TTC549 (cell line): ENCODE measurements at regions not wholly inside any gene's neighbourhood (a gene's known extent, or its start where the extent isn't known, plus 50 kb on each side); places are given as distances from the start of the nearest gene placed in this dataset.
"Not testable (repeated sequence)": the region's sequence is repeated elsewhere in the genome, so short reads cannot be mapped to it uniquely, and the experiment has no call there.

Experiments
- FAIRE-seq: peaks from 2 replicates; lab custom pipeline; 2012; peaks lifted over from hg19 to GRCh38; lab: Jason Lieb, UNC

GRCh38 chr1:60849401-60849800 lies 233.0 kb upstream of the NFIA start:
- FAIRE-seq = no peak

GRCh38 chr1:60848583-60849188 lies 233.7 kb upstream of the NFIA start:
- peak; percentile 80 for FAIRE-seq

- no peak for FAIRE-seq
These were observed 234.3 kb upstream of the NFIA start for GRCh38 chr1:60847855-60848582.

DNA sequence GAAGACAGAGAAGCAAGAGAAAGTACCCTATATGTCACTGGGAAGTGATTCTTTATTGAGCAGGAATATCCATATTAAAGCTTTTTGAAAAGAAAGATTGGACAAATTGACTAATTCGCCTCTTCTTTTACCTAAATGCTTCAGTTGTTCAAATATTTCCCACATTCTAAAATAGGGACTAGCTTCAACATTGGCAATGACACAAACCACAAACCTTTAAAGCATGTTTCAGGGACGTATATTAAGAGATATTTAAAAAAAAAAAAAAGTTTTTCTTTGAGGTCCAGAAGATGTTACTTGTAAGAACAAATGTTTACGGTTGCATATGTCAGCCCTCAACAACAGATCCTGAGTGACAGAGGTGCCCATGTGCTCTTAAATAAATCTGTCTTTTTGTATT lies 235.0 kb upstream of the NFIA start:
- no peak for FAIRE-seq

- FAIRE-seq = not testable (repeated sequence)
These were observed 236.7 kb upstream of the NFIA start for GRCh38 chr1:60845659-60846058.

GRCh38 chr1:60842304-60842703 lies 240.1 kb upstream of the NFIA start:
- FAIRE-seq = no peak

- no peak for FAIRE-seq
These were observed 241.0 kb upstream of the NFIA start for GRCh38 chr1:60841116-60842046.

DNA sequence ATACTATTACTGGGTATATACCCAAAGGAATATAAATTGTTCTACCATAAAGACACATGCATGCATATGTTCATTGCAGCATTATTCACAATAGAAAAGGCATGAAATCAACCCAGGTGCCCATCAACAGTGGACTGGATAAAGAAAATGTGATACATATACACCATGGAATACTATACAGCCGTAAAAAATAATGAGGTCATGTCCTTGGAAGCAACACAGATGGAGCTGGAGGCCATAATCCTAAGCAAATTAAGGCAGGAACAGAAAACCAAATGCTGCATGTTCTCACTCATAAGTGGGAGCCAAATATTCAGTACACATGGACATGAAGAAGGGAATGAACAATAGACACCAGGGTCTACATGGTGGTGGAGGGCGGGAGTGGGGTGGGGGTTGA lies 241.9 kb upstream of the NFIA start:
- FAIRE-seq = not testable (repeated sequence)

DNA sequence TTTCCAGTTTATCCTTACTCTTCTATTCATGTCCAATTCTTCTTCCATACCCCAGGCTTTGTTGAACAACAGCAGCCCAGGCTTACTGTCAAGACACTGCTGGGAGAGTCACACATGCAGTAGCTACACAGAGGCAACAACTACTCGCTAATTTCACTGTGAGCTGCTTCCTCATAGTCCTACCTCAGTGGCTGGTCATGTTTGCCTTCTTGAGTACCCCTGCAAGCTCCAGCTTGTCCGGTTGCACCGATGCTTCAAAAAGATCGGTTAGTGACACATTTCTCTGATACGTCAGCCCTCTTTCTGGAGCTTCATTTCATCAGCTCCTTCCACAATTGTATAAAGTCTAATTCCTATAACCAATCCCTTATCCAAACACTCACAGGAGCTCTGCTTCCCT lies 246.7 kb upstream of the NFIA start:
- FAIRE-seq = no peak

- no peak for FAIRE-seq
These were observed 249.2 kb upstream of the NFIA start for GRCh38 chr1:60833173-60833572.

- FAIRE-seq = no peak
These were observed 250.0 kb upstream of the NFIA start for GRCh38 chr1:60832367-60832766.

- no peak for FAIRE-seq
These were observed 250.6 kb upstream of the NFIA start for GRCh38 chr1:60831780-60832179.

DNA sequence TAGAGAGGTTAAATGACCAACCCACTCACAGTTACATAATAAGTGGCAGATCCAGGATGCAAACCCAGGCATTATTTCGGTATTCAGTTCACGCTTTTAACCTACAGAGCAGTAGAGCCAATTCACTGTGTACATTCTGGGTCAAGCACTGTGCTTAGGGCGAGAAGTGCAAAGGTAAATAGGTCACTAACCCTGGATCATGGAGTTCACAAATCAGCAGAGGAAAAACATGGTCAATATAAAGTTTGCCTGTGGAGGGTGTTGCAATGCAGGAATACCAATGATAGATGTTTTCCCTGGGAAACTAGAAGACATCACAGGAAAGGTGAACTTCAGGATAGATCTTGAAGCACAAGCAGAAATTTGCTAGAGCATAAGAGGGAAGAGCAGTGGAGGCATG lies 253.4 kb upstream of the NFIA start:
- FAIRE-seq = no peak

DNA sequence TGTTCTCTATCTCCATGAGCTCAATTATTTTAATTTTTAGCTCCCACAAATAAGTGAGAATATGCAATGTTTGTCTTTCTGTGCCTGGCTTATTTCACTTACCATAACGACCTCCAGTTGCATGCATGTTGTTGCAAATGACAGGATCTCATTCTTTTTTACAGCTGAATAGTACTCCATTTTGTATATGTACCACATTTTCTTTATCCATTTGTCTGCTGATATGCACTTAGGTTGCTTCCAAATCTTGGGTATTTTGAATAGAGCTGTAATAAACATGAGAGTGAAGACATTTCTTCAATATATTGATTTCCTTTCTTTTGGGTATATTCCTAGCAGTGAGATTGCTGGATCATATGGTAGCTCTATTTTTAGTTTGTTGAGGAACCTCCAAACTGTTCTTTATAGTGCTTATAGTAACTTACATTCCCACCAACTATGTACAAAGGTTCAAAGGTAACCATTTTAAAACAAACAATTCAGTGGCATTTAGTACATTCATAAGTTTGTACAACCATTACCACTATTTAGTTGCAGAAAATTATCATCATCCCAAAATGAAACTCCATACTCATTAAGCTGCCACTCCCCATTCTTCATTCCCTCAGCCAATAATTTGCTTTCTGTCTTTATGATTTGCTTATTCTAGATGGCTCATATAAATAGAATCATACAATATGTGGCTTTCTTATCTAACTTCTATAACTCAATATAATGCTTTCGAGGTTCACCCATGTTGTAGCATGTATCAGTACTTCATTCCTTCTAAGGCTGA lies 255.9 kb upstream of the NFIA start:
- FAIRE-seq = no peak

GRCh38 chr1:60825593-60825992 lies 256.8 kb upstream of the NFIA start:
- no peak for FAIRE-seq

DNA sequence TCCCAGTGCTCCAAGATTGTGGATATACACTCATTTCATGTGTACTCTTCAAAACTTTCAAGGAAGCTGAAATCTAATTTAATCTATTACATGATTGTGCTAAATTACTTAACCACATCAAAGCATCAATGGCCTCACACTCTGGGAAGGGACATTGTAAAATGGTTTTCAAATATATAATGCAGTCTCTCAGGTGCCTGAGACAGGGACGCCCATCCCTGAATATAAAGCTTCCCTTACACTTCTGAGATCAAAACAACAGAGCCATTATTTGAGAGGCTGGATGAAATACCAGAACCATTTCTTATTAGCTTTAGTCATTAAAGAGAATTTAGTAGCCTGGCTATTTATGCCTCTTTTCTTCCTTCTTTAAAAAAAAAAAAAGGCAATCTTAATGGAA lies 259.2 kb upstream of the NFIA start:
- no peak for FAIRE-seq

GRCh38 chr1:60822252-60822651 lies 260.1 kb upstream of the NFIA start:
- FAIRE-seq = no peak

- no peak for FAIRE-seq
These were observed 261.2 kb upstream of the NFIA start for GRCh38 chr1:60821156-60821555.

- FAIRE-seq = no peak
These were observed 263.2 kb upstream of the NFIA start for GRCh38 chr1:60818969-60819701.

GRCh38 chr1:60813071-60813470 lies 269.3 kb upstream of the NFIA start:
- FAIRE-seq = no peak

DNA sequence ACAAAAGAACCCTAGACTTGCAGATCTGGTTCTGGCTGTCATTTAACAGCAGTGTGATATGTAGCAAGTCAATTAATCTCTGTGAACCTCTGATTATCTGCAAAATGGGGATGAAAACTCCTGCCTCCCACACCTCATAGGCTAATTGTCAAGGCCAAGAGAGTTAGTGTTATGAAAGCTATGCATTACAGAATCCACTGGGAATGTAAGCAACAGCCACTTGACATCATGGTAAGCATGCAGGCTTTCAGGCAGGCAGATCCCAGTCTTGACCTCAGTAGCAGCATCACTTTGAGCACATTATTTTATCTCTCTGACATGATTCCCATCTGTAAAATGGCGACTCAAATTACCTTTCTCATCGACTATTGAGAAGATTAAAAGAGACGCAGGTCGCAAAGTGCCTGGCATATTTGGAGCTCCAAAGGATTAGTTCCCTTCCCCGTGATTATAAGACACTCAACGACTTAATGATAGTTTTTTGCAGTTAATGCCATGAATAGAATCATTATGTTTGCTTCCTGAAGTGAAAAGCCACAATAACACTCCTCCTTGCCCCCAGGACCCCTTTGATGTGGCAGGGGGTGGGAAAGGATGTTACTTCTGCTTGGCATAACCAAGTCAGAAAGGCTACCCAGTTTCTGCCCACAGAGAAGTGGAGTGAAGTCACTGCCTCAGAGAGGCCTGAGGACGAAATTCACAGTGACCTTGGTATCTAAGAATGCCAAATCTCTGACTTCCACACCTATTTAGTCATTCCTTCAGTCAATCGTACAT lies 273.0 kb upstream of the NFIA start:
- no peak for FAIRE-seq
